B cell (primary cell): ENCODE measurements at regions not wholly inside any gene's neighbourhood (a gene's known extent, or its start where the extent isn't known, plus 50 kb on each side); places are given as distances from the start of the nearest gene placed in this dataset.

Source experiments
- ATAC-seq: fragments of 200-7000 bp; cut with Tn5 transposase; one replicate; pipeline ENCODE4 v1.10.0; 2021; ENCODE audit warnings: low read depth, mild to moderate bottlenecking, moderate number of reproducible peaks, moderate library complexity
- CTCF ChIA-PET: fragments of 350-600 bp; sonication (Branson Sonifier 250); formaldehyde crosslinking; loops from one replicate; lab custom pipeline; 2021; ENCODE audit warnings: antibody characterized with exemption, inconsistent platforms; lab: Charles Lee
- POLR2A ChIA-PET: fragments of 350-600 bp; sonication (Branson Sonifier 250); formaldehyde crosslinking; loops from one replicate; lab custom pipeline; 2021; ENCODE audit warnings: antibody characterized with exemption; lab: Charles Lee
- DNase-seq: peaks from one replicate; pipeline ENCODE4 v3.0.0; 2013
- H2AFZ ChIP-seq: 2 replicates; pipeline ENCODE4 v1.6.1; 2012; ENCODE audit warnings: mild to moderate bottlenecking, low read depth, low read length; ENCODE audit not compliant: insufficient read depth, poor library complexity, severe bottlenecking
- H3K27ac ChIP-seq, 2 donors: 1 replicate in 1 of 2; 2 replicates in 1 of 2; pipeline ENCODE4 v1.5.1; 2012 to 2013; ENCODE audit warnings: low read length in 2 of 2, mild to moderate bottlenecking in 2 of 2, moderate library complexity in 1 of 2
- H3K27me3 ChIP-seq, 4 experiments: fragments of 200-600 bp in 1 of 4; sonication (generic) in 1 of 4; replicated peaks in 1 of 4; 1 replicate in 2 of 4; 2 replicates in 2 of 4; pipeline versions ENCODE4 v1.6.1 to v1.7.0; 2013 to 2016; ENCODE audit warnings: low read length in 3 of 4, mild to moderate bottlenecking in 2 of 4, mixed read lengths in 1 of 4, moderate library complexity in 1 of 4; ENCODE audit not compliant: insufficient read depth in 4 of 4, control insufficient read depth in 3 of 4; ENCODE audit errors: control extremely low read depth in 1 of 4
- H3K36me3 ChIP-seq, 2 experiments: replicated peaks in 1 of 2; 1 replicate in 1 of 2; 2 replicates in 1 of 2; pipeline versions ENCODE4 v1.6.1 to v1.7.1; 2013; ENCODE audit warnings: low read length in 1 of 2; ENCODE audit not compliant: insufficient read depth in 2 of 2, control insufficient read depth in 1 of 2; ENCODE audit errors: control extremely low read depth in 1 of 2, extremely low read depth in 1 of 2
- H3K4me1 ChIP-seq, 2 donors: fragments of 200-600 bp in 1 of 2; sonication (generic) in 1 of 2; 1 replicate in 1 of 2; 2 replicates in 1 of 2; pipeline versions ENCODE4 v1.5.1 to v1.6.1; 2013 to 2017; ENCODE audit warnings: low read length in 2 of 2; ENCODE audit not compliant: control insufficient read depth in 2 of 2, insufficient read depth in 2 of 2
- H3K4me2 ChIP-seq: replicated peaks from 2 replicates; pipeline ENCODE3; 2012; ENCODE audit warnings: mild to moderate bottlenecking, low read depth, low read length; ENCODE audit not compliant: poor library complexity, severe bottlenecking
- H3K4me3 ChIP-seq, 5 experiments: fragments of 200-600 bp in 1 of 5; sonication (generic) in 1 of 5; 1 replicate in 3 of 5; 2 replicates in 2 of 5; pipeline versions ENCODE4 v1.5.1 to v1.7.0; 2011 to 2016; ENCODE audit warnings: low read length in 4 of 5, mild to moderate bottlenecking in 4 of 5, low read depth in 2 of 5, control low read depth in 1 of 5, moderate library complexity in 1 of 5; ENCODE audit not compliant: insufficient read depth in 1 of 5; ENCODE audit errors: control extremely low read depth in 1 of 5, extremely low read depth in 1 of 5
- H3K79me2 ChIP-seq: fragments of 200-600 bp; sonication (generic); one replicate; pipeline ENCODE4 v1.6.0; 2016; ENCODE audit warnings: low read length; ENCODE audit not compliant: control insufficient read depth, insufficient read depth
- H3K9ac ChIP-seq: fragments of 200-600 bp; sonication (generic); 2 replicates; pipeline ENCODE4 v1.6.1; 2017; ENCODE audit warnings: mild to moderate bottlenecking, low read length, moderate library complexity
- H3K9me3 ChIP-seq, 3 donors: one replicate each; pipeline versions ENCODE4 v1.6.1 to v1.7.1; 2013; ENCODE audit warnings: low read length in 2 of 3; ENCODE audit not compliant: control insufficient read depth in 2 of 3, insufficient read depth in 1 of 3; ENCODE audit errors: control extremely low read depth in 1 of 3
- H4K20me1 ChIP-seq: 2 replicates; pipeline ENCODE4 v1.6.0; 2012; ENCODE audit warnings: mild to moderate bottlenecking, low read length; ENCODE audit not compliant: insufficient read depth, control insufficient read depth, poor library complexity, severe bottlenecking
- H3K27ac Mint-ChIP-seq: one replicate; pipeline ENCODE4 v1.8.0; 2021; ENCODE audit warnings: mixed read lengths
- H3K27me3 Mint-ChIP-seq: one replicate; pipeline ENCODE4 v1.8.0; 2021; ENCODE audit warnings: mixed read lengths
- H3K4me1 Mint-ChIP-seq: one replicate; pipeline ENCODE4 v1.8.0; 2021; ENCODE audit warnings: mixed read lengths
- H3K4me3 Mint-ChIP-seq: one replicate; pipeline ENCODE4 v1.8.0; 2021; ENCODE audit warnings: mixed read lengths
- H3K9me3 Mint-ChIP-seq: one replicate; pipeline ENCODE4 v1.8.0; 2022; ENCODE audit warnings: mixed read lengths; ENCODE audit not compliant: insufficient read depth
- EZH2 ChIP-seq: IDR thresholded peaks from 2 replicates; pipeline ENCODE4 v1.6.1; 2012; ENCODE audit warnings: borderline replicate concordance, low read depth, mild to moderate bottlenecking, moderate library complexity, low read length; ENCODE audit not compliant: insufficient read depth, poor library complexity, severe bottlenecking
- WGBS: methylation state at CpG from one replicate; pipeline ENCODE4 v1.1.5; 2013; ENCODE audit warnings: missing lambda C conversion rate; ENCODE audit not compliant: insufficient coverage; 5-methylcytosine and 5-hydroxymethylcytosine counted together
- intact Hi-C: fragments of 100-400 bp; cut with micrococcal nuclease; formaldehyde crosslinking; loops from one replicate; pipeline ENCODE4 v1.10.0; 2022
- TF ChIP-seq, protein P1 (sequence below): fragments of 200-600 bp; IDR thresholded peaks from one replicate; pipeline ENCODE4 v1.8.0; 2022; ENCODE audit warnings: antibody characterized with exemption, mild to moderate bottlenecking

DNA sequence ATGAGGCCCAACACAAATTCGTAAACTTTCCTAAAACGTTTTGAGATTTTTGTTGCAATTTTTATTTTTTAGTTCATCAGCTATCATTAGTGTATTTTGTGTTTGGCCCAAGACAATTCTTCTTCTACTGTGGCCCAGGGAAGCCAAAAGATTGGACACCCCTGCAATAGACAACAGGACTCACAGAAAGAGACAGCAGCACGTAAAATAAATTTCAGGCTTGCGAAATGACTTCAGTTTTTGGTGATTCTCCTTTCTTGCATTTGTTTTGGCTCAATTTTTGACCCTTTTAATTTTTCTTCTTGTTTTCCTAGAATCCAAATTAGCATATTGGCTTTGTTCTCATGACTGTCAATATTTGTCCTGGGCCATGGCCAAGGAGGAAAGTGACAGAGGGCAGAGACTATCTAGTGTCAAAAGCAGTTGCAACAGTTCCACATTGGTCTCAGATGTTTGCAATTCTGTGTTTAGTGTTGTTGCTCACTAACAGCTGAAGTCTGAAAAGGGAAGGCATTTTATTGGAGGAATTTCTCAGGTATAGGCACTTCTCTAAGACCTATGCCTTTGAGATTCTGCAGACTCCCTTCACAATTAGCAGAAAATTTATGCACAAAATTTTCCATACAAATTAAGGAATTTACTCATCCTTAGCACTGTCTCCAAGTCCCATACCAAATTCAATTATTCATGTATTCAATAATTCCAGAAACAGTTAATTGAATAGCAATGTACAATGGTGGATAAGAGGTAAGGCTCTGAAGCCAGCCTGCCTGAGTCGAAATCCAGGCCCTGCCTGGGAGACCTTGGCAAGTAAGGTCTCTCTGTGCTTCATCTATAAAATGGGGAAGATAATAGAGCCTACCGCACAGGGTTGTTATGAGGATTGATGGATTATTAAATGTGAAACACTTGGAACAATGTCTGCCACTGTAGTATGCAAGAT lies 160.9 kb upstream of the IVNS1ABP start:
- Histone ChIP-seq H3K4me2 (no peak overlapping the region), H4K20me1 (no peaks in the 10 kb centered on the region), H3K9ac (no peak overlapping the region), H3K36me3 (no peaks in the 10 kb centered on the region), H3K27ac (no peak overlapping the region), H3K4me1 (no peaks in the 10 kb centered on the region), H2AFZ (no peak overlapping the region), H3K4me3 (no peak overlapping the region), H3K27me3 (no peaks in the 10 kb centered on the region), H3K79me2 (no peaks in the 10 kb centered on the region), H3K9me3 (no peaks in the 10 kb centered on the region)
- CTCF ChIA-PET: no interaction called here
- WGBS: 100% methylated on average over 3 of the region's 6 CpGs
- ATAC-seq (no peak), DNase-seq (no peak)
- intact Hi-C loops: no loop called here
- no peaks in the 10 kb centered on the region for H3K4me1 Mint-ChIP-seq
- H3K27me3 Mint-ChIP-seq: peaks cover 4% of the 10 kb centered on the region
- POLR2A ChIA-PET: no interaction called here
- no peak overlapping the region for H3K27ac Mint-ChIP-seq
- H3K4me3 Mint-ChIP-seq: no peak overlapping the region
- no peak for TF ChIP-seq EZH2
- TF ChIP-seq, protein P1, sequence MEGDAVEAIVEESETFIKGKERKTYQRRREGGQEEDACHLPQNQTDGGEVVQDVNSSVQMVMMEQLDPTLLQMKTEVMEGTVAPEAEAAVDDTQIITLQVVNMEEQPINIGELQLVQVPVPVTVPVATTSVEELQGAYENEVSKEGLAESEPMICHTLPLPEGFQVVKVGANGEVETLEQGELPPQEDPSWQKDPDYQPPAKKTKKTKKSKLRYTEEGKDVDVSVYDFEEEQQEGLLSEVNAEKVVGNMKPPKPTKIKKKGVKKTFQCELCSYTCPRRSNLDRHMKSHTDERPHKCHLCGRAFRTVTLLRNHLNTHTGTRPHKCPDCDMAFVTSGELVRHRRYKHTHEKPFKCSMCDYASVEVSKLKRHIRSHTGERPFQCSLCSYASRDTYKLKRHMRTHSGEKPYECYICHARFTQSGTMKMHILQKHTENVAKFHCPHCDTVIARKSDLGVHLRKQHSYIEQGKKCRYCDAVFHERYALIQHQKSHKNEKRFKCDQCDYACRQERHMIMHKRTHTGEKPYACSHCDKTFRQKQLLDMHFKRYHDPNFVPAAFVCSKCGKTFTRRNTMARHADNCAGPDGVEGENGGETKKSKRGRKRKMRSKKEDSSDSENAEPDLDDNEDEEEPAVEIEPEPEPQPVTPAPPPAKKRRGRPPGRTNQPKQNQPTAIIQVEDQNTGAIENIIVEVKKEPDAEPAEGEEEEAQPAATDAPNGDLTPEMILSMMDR: no peak
- H3K9me3 Mint-ChIP-seq: no peaks in the 10 kb centered on the region

DNA sequence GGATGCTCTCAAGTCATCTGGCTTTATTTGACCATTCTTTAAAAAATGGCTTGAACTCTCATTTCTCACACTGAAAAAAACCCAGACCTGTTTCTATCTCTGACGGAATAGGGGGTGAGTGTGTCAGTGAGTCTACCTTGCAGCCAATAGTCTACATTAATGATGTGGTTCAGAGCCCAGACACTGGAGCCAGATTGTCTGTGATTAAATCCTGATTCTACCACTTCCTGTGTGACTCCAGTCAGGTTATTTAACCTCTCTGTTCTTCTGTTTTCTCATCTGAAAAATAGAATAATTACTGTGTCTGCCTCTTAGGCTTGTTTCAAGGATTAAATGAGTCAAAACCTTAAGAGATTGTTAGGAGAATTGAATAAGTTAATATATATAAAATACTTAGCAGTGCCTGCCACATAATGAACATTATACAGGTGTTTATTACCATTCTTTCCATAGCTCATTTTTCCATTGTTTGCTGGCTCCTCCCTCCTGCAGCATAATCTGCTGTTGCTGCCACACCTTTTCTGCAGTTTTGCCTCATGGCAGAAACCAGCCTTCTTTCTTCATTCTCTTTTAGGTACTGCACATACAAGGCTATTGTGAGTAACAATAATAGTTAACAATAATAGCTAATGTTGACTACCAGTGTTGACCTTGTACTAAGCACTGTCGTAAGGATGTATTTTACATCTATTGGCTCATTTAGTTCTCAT lies 157.6 kb upstream of the IVNS1ABP start:
- ATAC-seq: no peak
- Mint-ChIP-seq H3K27me3 (peaks cover 3% of the 10 kb centered on the region), H3K27ac (no peak overlapping the region), H3K4me1 (no peaks in the 10 kb centered on the region), H3K4me3 (no peak overlapping the region), H3K9me3 (no peaks in the 10 kb centered on the region)
- Histone ChIP-seq H3K79me2 (no peaks in the 10 kb centered on the region), H3K27ac (no peak overlapping the region), H3K36me3 (no peaks in the 10 kb centered on the region), H3K4me3 (no peak overlapping the region), H3K9ac (no peak overlapping the region), H3K27me3 (no peaks in the 10 kb centered on the region), H4K20me1 (no peaks in the 10 kb centered on the region), H3K4me1 (no peaks in the 10 kb centered on the region), H3K9me3 (no peaks in the 10 kb centered on the region), H3K4me2 (no peak overlapping the region), H2AFZ (no peak overlapping the region)
- ChIA-PET CTCF (no interaction called here), POLR2A (no interaction called here)
- no CpG with 5 or more reads among the region's 2 CpGs for WGBS
- intact Hi-C loops: no loop called here
- DNase-seq: no peak
- no peak for TF ChIP-seq EZH2
- TF ChIP-seq, protein P1: no peak
